ENCODE measurements at regions not wholly inside any gene's neighbourhood (a gene's known extent, or its start where the extent isn't known, plus 50 kb on each side); places are given as distances from the start of the nearest gene placed in this dataset.

- TF ChIP-seq CTCF (conservative IDR thresholded peaks at IDR 0.05 in 1 of 2, IDR thresholded peaks at IDR 0.05 in 1 of 2; ENCODE audit: extremely low read depth in 1 of 2, insufficient read depth in 1 of 2, low read depth in 1 of 2, low read length in 2 of 2) = no peak
- TF ChIP-seq EZH2 (IDR thresholded peaks at IDR 0.05; ENCODE audit: borderline replicate concordance, low read length) = no peak
These were observed 66.3 kb upstream of the OR5AK2 start for GRCh38 chr11:56922421-56922820.

All from mammary epithelial cell (primary cell).